ENCODE measurements at regions not wholly inside any gene's neighbourhood (a gene's known extent, or its start where the extent isn't known, plus 50 kb on each side); places are given as distances from the start of the nearest gene placed in this dataset.

DNA sequence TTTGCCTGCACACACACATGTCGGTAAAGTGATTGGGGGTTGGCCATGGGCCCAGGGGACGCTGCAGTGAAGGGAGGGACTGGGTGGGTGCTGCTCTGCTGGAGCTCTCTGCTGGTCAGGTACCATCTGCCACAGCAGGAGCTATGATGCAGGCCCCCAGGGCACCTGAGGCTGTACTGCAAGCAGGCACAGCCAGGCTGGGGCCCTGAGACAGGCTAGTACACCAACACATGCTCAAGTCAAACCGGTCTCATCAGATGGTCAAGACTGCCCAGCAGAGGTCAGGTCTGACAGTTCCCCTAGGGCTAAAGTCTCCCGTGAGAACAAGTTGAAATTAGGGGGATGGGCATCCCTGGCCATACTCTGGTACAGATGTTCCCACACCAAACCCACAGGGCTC lies 118.3 kb upstream of the THSD7A start:
- H3K9me2 ChIP-seq (replicated peaks; ENCODE audit: control insufficient read depth, low read length), result no peaks in the 10 kb centered on the region
- TF ChIP-seq EZH2phosphoT487 (IDR thresholded peaks at IDR 0.05; ENCODE audit: borderline replicate concordance, low read length), result no peak
- TF ChIP-seq, protein P1, sequence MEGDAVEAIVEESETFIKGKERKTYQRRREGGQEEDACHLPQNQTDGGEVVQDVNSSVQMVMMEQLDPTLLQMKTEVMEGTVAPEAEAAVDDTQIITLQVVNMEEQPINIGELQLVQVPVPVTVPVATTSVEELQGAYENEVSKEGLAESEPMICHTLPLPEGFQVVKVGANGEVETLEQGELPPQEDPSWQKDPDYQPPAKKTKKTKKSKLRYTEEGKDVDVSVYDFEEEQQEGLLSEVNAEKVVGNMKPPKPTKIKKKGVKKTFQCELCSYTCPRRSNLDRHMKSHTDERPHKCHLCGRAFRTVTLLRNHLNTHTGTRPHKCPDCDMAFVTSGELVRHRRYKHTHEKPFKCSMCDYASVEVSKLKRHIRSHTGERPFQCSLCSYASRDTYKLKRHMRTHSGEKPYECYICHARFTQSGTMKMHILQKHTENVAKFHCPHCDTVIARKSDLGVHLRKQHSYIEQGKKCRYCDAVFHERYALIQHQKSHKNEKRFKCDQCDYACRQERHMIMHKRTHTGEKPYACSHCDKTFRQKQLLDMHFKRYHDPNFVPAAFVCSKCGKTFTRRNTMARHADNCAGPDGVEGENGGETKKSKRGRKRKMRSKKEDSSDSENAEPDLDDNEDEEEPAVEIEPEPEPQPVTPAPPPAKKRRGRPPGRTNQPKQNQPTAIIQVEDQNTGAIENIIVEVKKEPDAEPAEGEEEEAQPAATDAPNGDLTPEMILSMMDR (IDR thresholded peaks at IDR 0.05; ENCODE audit: low read depth, low read length, poor library complexity, severe bottlenecking), result no peak

DNA sequence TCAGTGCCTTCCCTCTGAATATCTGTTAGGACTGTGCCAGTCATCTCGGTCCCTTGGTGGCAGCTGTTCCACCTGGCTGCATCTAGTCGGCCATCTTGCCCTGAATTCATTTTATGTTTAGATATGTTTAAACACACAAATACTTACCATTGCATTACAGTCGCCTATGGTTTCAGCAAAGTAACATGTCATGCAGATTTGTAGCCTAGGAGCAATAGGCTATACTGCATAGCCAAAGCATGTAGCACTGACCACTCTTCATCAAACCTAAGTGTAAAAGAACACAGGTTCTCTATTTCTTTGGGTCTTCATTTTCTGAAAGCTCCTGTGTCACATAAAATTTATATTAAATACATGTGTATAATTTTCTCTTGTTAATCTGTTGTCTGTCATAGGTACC lies 118.9 kb upstream of the THSD7A start:
- Histone ChIP-seq H3K27me3 (ENCODE audit: control insufficient read depth, low read length) (no peaks in the 10 kb centered on the region), H3K4me1 (ENCODE audit: control insufficient read depth, low read length) (no peaks in the 10 kb centered on the region), H3K4me2 (ENCODE audit: low read length) (no peak overlapping the region), H3F3A (ENCODE audit: control insufficient read depth, insufficient read depth) (no peaks in the 10 kb centered on the region), H3K9me2 (replicated peaks; ENCODE audit: control insufficient read depth, low read length) (no peaks in the 10 kb centered on the region), H3K9me3 (ENCODE audit: control insufficient read depth, insufficient read depth, low read length) (peaks cover 5% of the 10 kb centered on the region; the same call in 1 of the 2 replicates), H3K27ac (ENCODE audit: low read depth, low read length) (no peak overlapping the region), H4K20me1 (ENCODE audit: control insufficient read depth, insufficient read depth, low read depth, low read length) (no peaks in the 10 kb centered on the region), H3K79me2 (ENCODE audit: control insufficient read depth, low read length) (no peaks in the 10 kb centered on the region), H3K36me3 (ENCODE audit: control insufficient read depth, low read length) (no peaks in the 10 kb centered on the region), H3K4me3 (ENCODE audit: low read length) (no peak overlapping the region)
- TF ChIP-seq, protein P1 (IDR thresholded peaks at IDR 0.05; ENCODE audit: low read depth, low read length, poor library complexity, severe bottlenecking), result no peak
- TF ChIP-seq EZH2phosphoT487 (IDR thresholded peaks at IDR 0.05; ENCODE audit: borderline replicate concordance, low read length), result no peak

More for the DNA sequence above, 118.3 kb upstream of the THSD7A start:
- H4K20me1 ChIP-seq (ENCODE audit: control insufficient read depth, insufficient read depth, low read depth, low read length), result no peaks in the 10 kb centered on the region
- no peaks in the 10 kb centered on the region for H3K27me3 ChIP-seq (ENCODE audit: control insufficient read depth, low read length)
- H3K4me2 ChIP-seq (ENCODE audit: low read length), result no peak overlapping the region
- no peaks in the 10 kb centered on the region for H3K79me2 ChIP-seq (ENCODE audit: control insufficient read depth, low read length)
- H3F3A ChIP-seq (ENCODE audit: control insufficient read depth, insufficient read depth), result no peaks in the 10 kb centered on the region
- no peak overlapping the region for H3K4me3 ChIP-seq (ENCODE audit: low read length)
- H3K9me3 ChIP-seq (ENCODE audit: control insufficient read depth, insufficient read depth, low read length), result peaks cover 5% of the 10 kb centered on the region; the same call in 1 of the 2 replicates
- H3K36me3 ChIP-seq (ENCODE audit: control insufficient read depth, low read length), result no peaks in the 10 kb centered on the region
- no peaks in the 10 kb centered on the region for H3K4me1 ChIP-seq (ENCODE audit: control insufficient read depth, low read length)
- no peak overlapping the region for H3K27ac ChIP-seq (ENCODE audit: low read depth, low read length)

GRCh38 chr7:11951909-11952308 lies 119.9 kb upstream of the THSD7A start:
- TF ChIP-seq, protein P1 (IDR thresholded peaks at IDR 0.05; ENCODE audit: low read depth, low read length, poor library complexity, severe bottlenecking), result no peak
- no peak for TF ChIP-seq EZH2phosphoT487 (IDR thresholded peaks at IDR 0.05; ENCODE audit: borderline replicate concordance, low read length)
- no peaks in the 10 kb centered on the region for H3K36me3 ChIP-seq (ENCODE audit: control insufficient read depth, low read length)
- H3K4me1 ChIP-seq (ENCODE audit: control insufficient read depth, low read length), result no peaks in the 10 kb centered on the region
- H3K79me2 ChIP-seq (ENCODE audit: control insufficient read depth, low read length), result no peaks in the 10 kb centered on the region
- peaks cover 5% of the 10 kb centered on the region; the same call in 1 of the 2 replicates for H3K9me3 ChIP-seq (ENCODE audit: control insufficient read depth, insufficient read depth, low read length)
- no peaks in the 10 kb centered on the region for H4K20me1 ChIP-seq (ENCODE audit: control insufficient read depth, insufficient read depth, low read depth, low read length)
- no peak overlapping the region for H3K27ac ChIP-seq (ENCODE audit: low read depth, low read length)
- H3F3A ChIP-seq (ENCODE audit: control insufficient read depth, insufficient read depth), result no peaks in the 10 kb centered on the region
- H3K9me2 ChIP-seq (replicated peaks; ENCODE audit: control insufficient read depth, low read length), result no peaks in the 10 kb centered on the region
- no peaks in the 10 kb centered on the region for H3K27me3 ChIP-seq (ENCODE audit: control insufficient read depth, low read length)
- no peak overlapping the region for H3K4me3 ChIP-seq (ENCODE audit: low read length)
- H3K4me2 ChIP-seq (ENCODE audit: low read length), result no peak overlapping the region
